H9 (cell line): ENCODE measurements at regions not wholly inside any gene's neighbourhood (a gene's known extent, or its start where the extent isn't known, plus 50 kb on each side); places are given as distances from the start of the nearest gene placed in this dataset.

Experiments used
- DNase-seq: peaks from one replicate; pipeline ENCODE4 v3.0.0-alpha.2; 2017
- H2AFZ ChIP-seq: one replicate; pipeline ENCODE4 v1.6.1; 2013; ENCODE audit warnings: mild to moderate bottlenecking, low read length, control low read depth, moderate library complexity
- H2AK5ac ChIP-seq: 2 replicates; pipeline ENCODE4 v1.6.1; 2013; ENCODE audit warnings: low read length, control low read depth, mixed read lengths; ENCODE audit not compliant: insufficient read length
- H2BK120ac ChIP-seq: one replicate; pipeline ENCODE4 v1.6.1; 2013; ENCODE audit warnings: low read depth, mild to moderate bottlenecking, low read length, control low read depth, inconsistent platforms; ENCODE audit not compliant: poor library complexity, severe bottlenecking
- H2BK12ac ChIP-seq: 2 replicates; pipeline ENCODE4 v1.6.1; 2013; ENCODE audit warnings: low read length, control low read depth, mixed read lengths, low read depth; ENCODE audit not compliant: insufficient read length
- H2BK15ac ChIP-seq: 2 replicates; pipeline ENCODE4 v1.6.1; 2013; ENCODE audit warnings: low read depth, low read length, control low read depth
- H2BK20ac ChIP-seq: one replicate; pipeline ENCODE4 v1.6.1; 2013; ENCODE audit warnings: low read depth, mild to moderate bottlenecking, low read length, control low read depth, inconsistent platforms; ENCODE audit not compliant: poor library complexity, severe bottlenecking
- H2BK5ac ChIP-seq: 2 replicates; pipeline ENCODE4 v1.6.1; 2013; ENCODE audit warnings: low read length, control low read depth, mixed read lengths; ENCODE audit not compliant: insufficient read length
- H3K14ac ChIP-seq: 2 replicates; pipeline ENCODE4 v1.6.1; 2013; ENCODE audit warnings: low read length, control low read depth; ENCODE audit not compliant: insufficient read depth
- H3K18ac ChIP-seq: 2 replicates; pipeline ENCODE4 v1.6.1; 2013; ENCODE audit warnings: low read depth, mild to moderate bottlenecking, mixed read lengths, low read length, control low read depth; ENCODE audit not compliant: insufficient read length
- H3K23ac ChIP-seq: 2 replicates; pipeline ENCODE4 v1.6.1; 2013; ENCODE audit warnings: low read length, control low read depth, mixed read lengths, low read depth; ENCODE audit not compliant: insufficient read length
- H3K23me2 ChIP-seq: 2 replicates; pipeline ENCODE4 v1.6.1; 2013; ENCODE audit warnings: low read depth, mild to moderate bottlenecking, mixed read lengths, low read length, control low read depth; ENCODE audit not compliant: insufficient read length, poor library complexity, severe bottlenecking
- H3K27ac ChIP-seq: 2 replicates; pipeline ENCODE4 v1.5.1; 2013; ENCODE audit warnings: low read length, control low read depth, mixed read lengths, low read depth; ENCODE audit not compliant: insufficient read length
- H3K27me3 ChIP-seq: 2 replicates; pipeline ENCODE4 v1.6.1; 2013; ENCODE audit warnings: low read length, control low read depth, inconsistent platforms; ENCODE audit not compliant: insufficient read depth
- H3K4ac ChIP-seq: 2 replicates; pipeline ENCODE4 v1.6.1; 2013; ENCODE audit warnings: low read depth, mild to moderate bottlenecking, control low read depth, inconsistent platforms, low read length, moderate library complexity
- H3K4me1 ChIP-seq: 2 replicates; pipeline ENCODE4 v1.6.1; 2013; ENCODE audit warnings: low read length, control low read depth, inconsistent platforms; ENCODE audit not compliant: insufficient read depth
- H3K4me2 ChIP-seq: 2 replicates; pipeline ENCODE4 v1.6.1; 2013; ENCODE audit warnings: low read length, control low read depth, mixed read lengths; ENCODE audit not compliant: insufficient read length, insufficient read depth
- H3K56ac ChIP-seq: 2 replicates; pipeline ENCODE4 v1.6.1; 2013; ENCODE audit warnings: low read depth, mild to moderate bottlenecking, mixed read lengths, low read length, control low read depth; ENCODE audit not compliant: insufficient read length
- H3K79me1 ChIP-seq: 2 replicates; pipeline ENCODE4 v1.6.1; 2013; ENCODE audit warnings: low read depth, mild to moderate bottlenecking, moderate library complexity, low read length, control low read depth, inconsistent platforms; ENCODE audit not compliant: insufficient read depth, poor library complexity, severe bottlenecking
- H3K79me2 ChIP-seq: 2 replicates; pipeline ENCODE4 v1.6.1; 2013; ENCODE audit warnings: low read length, control low read depth, inconsistent platforms; ENCODE audit not compliant: insufficient read depth
- H3K9ac ChIP-seq: 2 replicates; pipeline ENCODE4 v1.6.1; 2013; ENCODE audit warnings: low read length, control low read depth, mixed read lengths; ENCODE audit not compliant: insufficient read length; ENCODE audit errors: extremely low read depth
- H3K9me3 ChIP-seq: one replicate; pipeline ENCODE4 v1.6.1; 2013; ENCODE audit warnings: low read depth, low read length, inconsistent platforms; ENCODE audit not compliant: control insufficient read depth
- H3T11ph ChIP-seq: one replicate; pipeline ENCODE4 v1.6.1; 2013; ENCODE audit warnings: mild to moderate bottlenecking, low read length, control low read depth, inconsistent platforms
- H4K20me1 ChIP-seq: one replicate; pipeline ENCODE4 v1.6.1; 2013; ENCODE audit not compliant: control insufficient read depth, insufficient read length, insufficient read depth
- H4K5ac ChIP-seq: 2 replicates; pipeline ENCODE4 v1.6.1; 2013; ENCODE audit warnings: low read depth, mild to moderate bottlenecking, mixed read lengths, low read length, control low read depth; ENCODE audit not compliant: insufficient read length
- H4K8ac ChIP-seq: replicated peaks from 2 replicates; pipeline ENCODE4 v1.6.1; 2013; ENCODE audit warnings: low read length, control low read depth, mixed read lengths, low read depth; ENCODE audit not compliant: insufficient read length
- H4K91ac ChIP-seq: 2 replicates; pipeline ENCODE4 v1.6.1; 2013; ENCODE audit warnings: low read depth, mild to moderate bottlenecking, moderate library complexity, mixed read lengths, low read length, control low read depth; ENCODE audit not compliant: insufficient read length
- H3K27ac Mint-ChIP-seq, 3 experiments: 2 replicates in 2 of 3; 3 replicates in 1 of 3; pipeline ENCODE4 v1.8.0; 2020 to 2021; ENCODE audit warnings: mixed read lengths in 3 of 3, mild to moderate bottlenecking in 1 of 3, moderate library complexity in 1 of 3
- H3K27me3 Mint-ChIP-seq: 2 replicates; pipeline ENCODE4 v1.8.0; 2021; ENCODE audit warnings: low read depth, mild to moderate bottlenecking, moderate library complexity, mixed read lengths
- H3K36me3 Mint-ChIP-seq, 3 experiments: 2 replicates in 2 of 3; 3 replicates in 1 of 3; pipeline ENCODE4 v1.8.0; 2020 to 2021; ENCODE audit warnings: low read depth in 3 of 3, mixed read lengths in 3 of 3; ENCODE audit not compliant: insufficient read depth in 1 of 3
- H3K4me1 Mint-ChIP-seq, 2 experiments: 2 replicates each; pipeline ENCODE4 v1.8.0; 2020; ENCODE audit warnings: mixed read lengths in 2 of 2
- H3K4me3 Mint-ChIP-seq, 2 experiments: 2 replicates in 1 of 2; 3 replicates in 1 of 2; pipeline ENCODE4 v1.8.0; 2020 to 2021; ENCODE audit warnings: mild to moderate bottlenecking in 2 of 2, mixed read lengths in 2 of 2, moderate library complexity in 1 of 2
- H3K9me3 Mint-ChIP-seq, 2 experiments: 2 replicates in 1 of 2; 3 replicates in 1 of 2; pipeline ENCODE4 v1.8.0; 2020; ENCODE audit warnings: mild to moderate bottlenecking in 2 of 2, mixed read lengths in 2 of 2, moderate library complexity in 1 of 2
- CTCF ChIP-seq: fragments of 200-600 bp; sonication (generic); conservative IDR thresholded peaks from 3 replicates; pipeline ENCODE4 v1.8.0; 2021; ENCODE audit warnings: antibody characterized with exemption, mild to moderate bottlenecking
- WGBS: extraction: QIAGEN DNeasy Blood & Tissue Kit; methylation state at CpG from one replicate; pipeline ENCODE4 v1.1.7; 2013; ENCODE audit warnings: missing lambda C conversion rate, low lambda C conversion rate, mixed read lengths; ENCODE audit not compliant: insufficient read length; ENCODE audit errors: extremely low coverage; 5-methylcytosine and 5-hydroxymethylcytosine counted together

- Histone ChIP-seq H3K9me3 (no peaks in the 10 kb centered on the region), H3K56ac (no peak overlapping the region), H2BK5ac (no peak overlapping the region), H2AFZ (no peak overlapping the region), H3K18ac (no peak overlapping the region), H2AK5ac (no peak overlapping the region), H3K4ac (no peak overlapping the region), H4K20me1 (no peaks in the 10 kb centered on the region), H4K91ac (no peak overlapping the region), H3K27me3 (no peaks in the 10 kb centered on the region), H3K4me1 (no peaks in the 10 kb centered on the region), H3K27ac (no peak overlapping the region), H3K79me1 (no peaks in the 10 kb centered on the region), H4K5ac (no peak overlapping the region), H2BK20ac (no peak overlapping the region), H3K14ac (no peak overlapping the region), H3K23ac (no peak overlapping the region), H2BK120ac (no peak overlapping the region), H3K4me2 (no peak overlapping the region), H4K8ac (no peak overlapping the region), H3T11ph (no peak overlapping the region), H3K23me2 (no peaks in the 10 kb centered on the region), H3K79me2 (no peaks in the 10 kb centered on the region), H3K9ac (no peak overlapping the region), H2BK12ac (no peak overlapping the region), H2BK15ac (no peak overlapping the region)
- Mint-ChIP-seq H3K36me3 (no peaks in the 10 kb centered on the region), H3K27ac (no peak overlapping the region), H3K27me3 (no peaks in the 10 kb centered on the region; the same call in 1 of the 2 replicates), H3K4me1 (peaks cover 3 to 4% of the 10 kb centered on the region in 2 experiments; a peak in 2 of 4 replicates), H3K9me3 (no peaks in the 10 kb centered on the region), H3K4me3 (no peak overlapping the region)
- no CpG with 5 or more reads among the region's 3 CpGs for WGBS
- DNase-seq = no peak
- TF ChIP-seq CTCF = no peak
Measured at GRCh38 chr2:67633212-67633856, 236.2 kb downstream of the ETAA1 start.
